ENCODE measurements at regions not wholly inside any gene's neighbourhood (a gene's known extent, or its start where the extent isn't known, plus 50 kb on each side); places are given as distances from the start of the nearest gene placed in this dataset.

- TF ChIP-seq KDM4B (CRISPR knock-in tag; IDR thresholded peaks at IDR 0.05) (no peak), CTCF (CRISPR knock-in tag; IDR thresholded peaks at IDR 0.05) (no peak), ZMAT5 (CRISPR knock-in tag; IDR thresholded peaks at IDR 0.05; ENCODE audit: borderline replicate concordance, low read depth) (no peak), KAT7 (CRISPR knock-in tag; IDR thresholded peaks at IDR 0.05; ENCODE audit: borderline replicate concordance) (no peak), FOXM1 (CRISPR knock-in tag; IDR thresholded peaks at IDR 0.05) (no peak), CBX2 (IDR thresholded peaks at IDR 0.05; ENCODE audit: low read depth, low read length) (no peak), CBX2 (CRISPR knock-in tag; IDR thresholded peaks at IDR 0.05; ENCODE audit: low read depth) (no peak), ZNF253 (CRISPR knock-in tag; IDR thresholded peaks at IDR 0.05; ENCODE audit: borderline replicate concordance) (no peak), IRF2 (CRISPR knock-in tag; IDR thresholded peaks at IDR 0.05) (no peak), BCLAF1 (IDR thresholded peaks at IDR 0.05) (no peak), ZNF644 (CRISPR knock-in tag; IDR thresholded peaks at IDR 0.05; ENCODE audit: low read depth) (no peak), MAX (IDR thresholded peaks at IDR 0.05) (no peak), ZFP62 (CRISPR knock-in tag; IDR thresholded peaks at IDR 0.05) (no peak), ZNF207 (IDR thresholded peaks at IDR 0.05; ENCODE audit: borderline replicate concordance) (no peak)
These were observed 126.3 kb downstream of the HMHB1 start for GRCh38 chr5:143938230-143938629.

Measured in HepG2 (cell line).